Right renal cortex interstitium (tissue), 3 donors: ENCODE measurements at regions not wholly inside any gene's neighbourhood (a gene's known extent, or its start where the extent isn't known, plus 50 kb on each side); places are given as distances from the start of the nearest gene placed in this dataset.

Experiments
- DNase-seq, 3 donors: peaks; one replicate each; pipeline ENCODE4 v3.0.0-alpha.2; 2013; ENCODE audit warnings: low read depth in 3 of 3, low spot score in 2 of 3

- no peak for DNase-seq
Observed at GRCh38 chr17:13777003-13777402, 175.3 kb upstream of the HS3ST3A1 start.

DNA sequence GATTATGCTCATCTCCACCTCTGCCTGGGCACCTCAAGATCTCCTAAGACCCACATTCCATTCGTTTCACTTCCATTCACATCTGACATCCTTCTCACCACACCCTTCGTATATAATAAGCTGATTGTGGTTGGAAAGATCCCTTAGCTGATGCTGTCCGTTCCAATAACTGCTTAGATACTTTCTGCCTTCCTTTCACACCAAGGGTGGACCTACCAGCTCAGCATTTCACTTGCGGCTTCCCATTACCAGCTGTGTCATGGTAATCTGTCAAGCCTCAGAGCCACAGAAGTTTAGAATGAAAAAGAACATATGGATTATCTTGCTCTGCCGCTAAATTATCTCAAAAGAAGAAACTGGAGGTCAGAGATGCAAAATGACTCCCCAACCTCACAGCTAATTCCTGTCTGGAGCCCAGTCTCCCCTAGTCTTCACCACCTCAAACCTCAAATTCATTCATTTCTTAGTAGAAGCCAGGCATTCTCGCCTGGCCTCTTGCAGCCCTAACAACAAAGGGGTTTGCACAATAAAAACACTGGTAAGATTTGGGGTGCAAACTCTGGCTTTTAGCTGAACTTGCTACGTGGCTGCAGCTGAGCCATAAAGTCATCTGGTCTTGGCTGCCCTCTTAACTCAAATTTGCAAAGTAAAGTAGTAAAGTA, 182.8 kb upstream of the HS3ST3A1 start:
- peak in 1 of 3 donors; percentile 5 for DNase-seq

- DNase-seq, result no peak
Observed at GRCh38 chr17:13785981-13786598, 184.4 kb upstream of the HS3ST3A1 start.

- DNase-seq, result no peak
Observed at GRCh38 chr17:13787636-13788035, 185.9 kb upstream of the HS3ST3A1 start.

- DNase-seq, result no peak
Observed at GRCh38 chr17:13788385-13788784, 186.7 kb upstream of the HS3ST3A1 start.

GRCh38 chr17:13792314-13792713, 190.6 kb upstream of the HS3ST3A1 start:
- no peak for DNase-seq

- no peak for DNase-seq
Observed at GRCh38 chr17:13793951-13794350, 192.2 kb upstream of the HS3ST3A1 start.

- DNase-seq, result no peak
Observed at GRCh38 chr17:13797863-13798262, 196.1 kb upstream of the HS3ST3A1 start.

- DNase-seq, result no peak
Observed at GRCh38 chr17:13806092-13806491, 204.4 kb upstream of the HS3ST3A1 start.

- DNase-seq, result no peak
Observed at GRCh38 chr17:13807103-13807502, 205.4 kb upstream of the HS3ST3A1 start.

GRCh38 chr17:13812350-13812749, 210.6 kb upstream of the HS3ST3A1 start:
- no peak for DNase-seq

DNA sequence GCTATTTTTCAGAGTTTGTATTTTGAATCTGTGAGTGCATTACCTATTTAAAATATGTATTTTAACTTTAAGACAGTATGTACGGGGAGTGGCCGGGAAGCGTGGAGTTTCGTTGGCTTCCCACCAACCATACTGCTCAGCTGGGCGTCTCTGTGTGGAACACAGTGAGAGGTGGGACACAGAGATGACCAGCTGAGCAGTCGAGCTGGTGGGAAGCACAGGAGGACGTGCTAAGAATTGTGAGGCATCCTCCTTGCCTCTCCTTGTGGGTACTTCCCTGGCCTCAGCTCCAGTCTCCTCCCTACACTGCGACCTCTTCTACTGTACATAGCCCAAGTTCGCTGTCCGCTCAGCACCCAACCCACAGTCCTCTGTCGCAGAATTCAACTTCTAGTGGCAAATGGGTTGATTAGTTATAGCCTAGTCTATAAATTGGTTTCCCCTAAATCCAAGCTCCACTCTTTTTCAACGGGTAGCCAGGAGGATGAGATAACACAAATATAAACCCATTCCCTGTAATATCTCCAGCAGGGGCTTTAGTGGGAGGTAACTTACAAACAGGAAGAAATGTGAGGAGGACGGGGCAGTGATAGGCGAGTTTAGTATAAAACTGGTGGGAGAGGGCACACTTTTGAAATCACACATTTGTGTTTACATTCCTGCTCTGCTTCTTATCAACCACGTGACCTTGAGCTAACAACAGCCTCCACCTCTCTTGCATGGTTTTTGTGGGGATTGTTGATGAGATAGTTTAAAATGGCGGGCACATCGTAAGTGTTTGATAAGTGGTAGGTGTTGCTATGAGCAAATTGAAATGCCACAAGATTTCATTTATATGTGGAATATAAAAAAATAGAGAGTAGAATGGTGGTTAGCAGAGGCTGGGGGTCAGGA, 211.9 kb upstream of the HS3ST3A1 start:
- no peak for DNase-seq

DNA sequence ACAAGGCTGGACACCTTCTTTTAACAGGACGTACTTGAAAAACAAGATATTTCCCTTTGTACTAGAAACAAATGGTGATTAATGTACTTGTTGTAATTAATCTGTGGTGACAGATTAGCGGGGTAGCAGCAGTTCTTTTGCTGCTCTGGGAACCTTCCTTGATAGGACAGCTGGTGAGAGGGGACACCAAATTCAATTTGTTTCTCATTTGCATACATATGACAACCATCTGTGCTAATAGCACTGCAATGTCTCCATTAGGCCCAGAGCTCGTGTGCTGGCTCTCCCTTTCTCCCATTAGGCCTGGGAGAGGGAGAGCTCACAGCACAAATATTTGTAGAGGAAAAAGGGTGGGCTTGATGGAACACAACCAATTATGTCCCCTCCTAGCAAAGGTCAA, 221.0 kb upstream of the HS3ST3A1 start:
- no peak for DNase-seq

GRCh38 chr17:13825526-13826040, 223.9 kb upstream of the HS3ST3A1 start:
- DNase-seq, result no peak

DNA sequence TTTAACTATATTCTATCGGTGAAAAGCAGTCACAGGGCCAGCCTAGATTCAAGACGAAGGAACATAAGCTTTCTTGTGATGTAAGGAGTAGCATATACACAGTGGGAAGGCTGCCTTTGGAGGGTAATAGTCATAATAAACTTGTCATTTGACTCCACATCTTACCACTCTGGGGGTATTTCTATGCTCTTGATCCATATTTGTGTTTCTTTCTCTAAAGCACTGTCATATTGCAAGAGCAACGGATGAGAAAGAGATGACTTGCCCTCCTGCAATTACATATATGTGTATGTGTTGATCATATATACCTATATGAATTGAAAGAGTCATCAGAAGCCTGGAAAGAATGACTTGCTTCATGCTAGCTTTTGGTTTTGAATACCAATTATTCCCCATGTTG, 225.4 kb upstream of the HS3ST3A1 start:
- no peak for DNase-seq

GRCh38 chr17:13833921-13834320, 232.2 kb upstream of the HS3ST3A1 start:
- no peak for DNase-seq

DNA sequence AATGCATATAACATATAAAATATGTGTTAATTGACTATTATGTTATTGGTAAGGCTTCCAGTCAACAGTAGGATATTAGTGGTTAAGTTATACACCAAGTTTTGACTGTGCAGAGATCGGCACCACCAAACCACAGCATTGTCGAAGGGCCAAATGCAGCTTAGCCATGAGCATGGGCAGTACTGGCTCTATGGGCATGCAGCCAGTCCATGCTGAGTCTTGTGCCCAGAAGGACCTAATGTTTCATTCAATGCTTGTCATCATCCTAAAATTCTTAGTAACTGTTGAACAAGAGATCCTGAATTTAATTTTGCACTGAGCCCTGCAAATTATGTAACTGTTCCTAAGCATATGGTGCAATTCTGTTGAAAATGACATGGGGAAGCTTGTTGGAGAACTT, 233.4 kb upstream of the HS3ST3A1 start:
- DNase-seq, result no peak

DNA sequence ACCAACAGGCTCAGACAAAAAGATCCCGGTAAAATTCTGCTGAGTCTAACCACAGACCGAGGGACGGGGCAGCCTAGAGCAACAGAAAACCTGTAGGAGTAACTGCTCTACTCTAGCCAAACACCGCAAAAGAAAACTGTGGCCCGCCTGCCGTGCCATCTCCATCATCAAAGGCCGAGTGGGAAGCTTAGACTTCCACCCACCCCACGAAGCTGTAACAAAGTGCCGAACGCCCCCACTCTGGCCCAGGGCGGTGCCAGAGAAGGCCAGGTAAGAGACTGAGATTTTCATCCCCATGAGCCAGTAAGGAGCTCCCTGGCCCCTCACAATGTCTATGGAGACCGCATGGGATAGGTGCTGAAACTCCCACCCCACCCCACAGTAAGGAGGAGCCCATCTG, 231.9 kb upstream of the COX10 start:
- no peak for DNase-seq

DNA sequence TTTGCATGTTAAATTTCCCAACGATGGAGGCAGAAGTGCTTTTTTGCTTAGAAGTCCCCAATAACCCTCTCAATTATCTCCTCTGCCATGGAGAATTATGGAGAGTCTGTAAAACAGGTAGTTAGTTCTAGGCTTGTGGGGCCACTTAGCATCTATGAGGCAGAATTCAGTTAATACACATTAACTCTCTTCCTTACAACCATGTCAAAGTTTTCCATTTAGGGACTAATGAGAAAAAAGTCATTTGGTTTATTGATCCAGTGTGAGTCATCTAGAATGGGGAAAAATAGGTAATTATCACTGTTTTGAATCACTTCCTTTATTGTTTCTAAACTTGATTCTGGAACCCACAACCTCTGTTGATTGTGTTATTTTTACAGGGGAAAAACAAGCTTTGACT, 229.1 kb upstream of the COX10 start:
- DNase-seq, result no peak

GRCh38 chr17:13843862-13844635, 225.3 kb upstream of the COX10 start:
- DNase-seq, result no peak

DNA sequence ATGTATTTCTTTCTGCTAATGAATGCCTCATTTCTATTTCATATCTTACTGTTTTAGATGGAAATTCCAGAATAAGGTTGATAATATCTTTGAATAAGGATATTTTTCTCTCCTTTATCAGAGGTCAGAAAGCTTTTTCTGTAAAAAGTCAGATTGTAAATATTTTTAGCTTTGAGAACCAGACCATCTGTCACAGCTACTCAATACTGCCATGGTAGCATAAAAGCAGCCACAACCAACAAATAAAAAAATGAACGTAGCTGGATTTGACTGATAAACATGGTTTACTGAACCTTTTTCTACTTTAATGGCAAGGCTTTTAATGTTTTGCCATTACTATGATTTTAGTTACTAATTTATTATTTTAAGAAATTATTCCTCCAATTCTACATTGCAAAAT, 217.4 kb upstream of the COX10 start:
- no peak for DNase-seq
